HEK293T (cell line): ENCODE measurements at regions not wholly inside any gene's neighbourhood (a gene's known extent, or its start where the extent isn't known, plus 50 kb on each side); places are given as distances from the start of the nearest gene placed in this dataset.

Source experiments
- BHLHE40 ChIP-seq: fragments of 450-650 bp; IDR thresholded peaks from 2 replicates; pipeline ENCODE4 v1.6.1; 2016; ENCODE audit warnings: mild to moderate bottlenecking, moderate library complexity, borderline replicate concordance
- HDGF ChIP-seq: fragments of 450-650 bp; IDR thresholded peaks from 2 replicates; pipeline ENCODE4 v1.6.1; 2017; ENCODE audit warnings: antibody characterized with exemption, borderline replicate concordance
- SP1 ChIP-seq: fragments of 450-650 bp; IDR thresholded peaks from 2 replicates; pipeline ENCODE4 v1.6.1; 2017

DNA sequence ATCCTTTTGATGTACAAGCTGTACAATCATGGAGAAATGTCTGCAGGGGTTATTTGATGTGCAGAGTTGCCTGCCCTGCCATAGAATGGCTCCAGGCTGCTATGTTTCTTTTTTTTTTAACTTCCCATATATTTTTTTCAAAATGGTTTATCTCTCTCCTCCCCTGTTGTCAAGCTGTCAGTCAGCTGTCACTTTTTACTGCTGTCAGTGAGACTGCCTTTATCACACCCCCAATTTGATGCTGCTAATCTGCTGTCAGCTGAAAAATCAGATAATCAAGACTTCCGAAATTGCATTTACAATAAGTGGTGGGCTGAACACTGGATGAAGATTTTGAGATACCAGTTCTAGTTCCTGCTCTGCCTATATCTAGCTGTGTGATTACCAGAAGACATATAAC lies 382.6 kb downstream of the ZEB2 start:
- TF ChIP-seq HDGF, result no peak
- TF ChIP-seq BHLHE40, result no peak
- TF ChIP-seq SP1, result no peak
